Sigmoid colon (tissue), 6 donors: ENCODE measurements at regions not wholly inside any gene's neighbourhood (a gene's known extent, or its start where the extent isn't known, plus 50 kb on each side); places are given as distances from the start of the nearest gene placed in this dataset.

Source experiments
- DNase-seq: peaks from one replicate; pipeline ENCODE4 v3.0.0-alpha.2; 2019
- H3K27ac ChIP-seq, 4 donors: fragments of 200-600 bp; sonication (generic); one replicate each; pipeline ENCODE4 v1.5.1; 2016 to 2019; ENCODE audit warnings: mild to moderate bottlenecking in 1 of 4
- H3K27me3 ChIP-seq, 3 donors: fragments of 200-600 bp; sonication (generic); one replicate each; pipeline ENCODE4 v1.5.1; 2019; ENCODE audit warnings: mild to moderate bottlenecking in 1 of 3
- H3K36me3 ChIP-seq, 4 donors: fragments of 200-600 bp; sonication (generic); one replicate each; pipeline ENCODE4 v1.5.1; 2016 to 2019
- H3K4me1 ChIP-seq, 4 donors: fragments of 200-600 bp; sonication (generic); one replicate each; pipeline ENCODE4 v1.5.1; 2017 to 2019
- H3K4me3 ChIP-seq, 4 donors: fragments of 200-600 bp; sonication (generic); one replicate each; pipeline ENCODE4 v1.5.1; 2017 to 2019; ENCODE audit warnings: mild to moderate bottlenecking in 2 of 4, moderate library complexity in 1 of 4
- H3K9me3 ChIP-seq, 4 donors: fragments of 200-600 bp in 3 of 4; sonication (generic) in 3 of 4; one replicate each; pipeline versions ENCODE4 v1.5.1 to v1.6.1; 2013 to 2019
- EP300 ChIP-seq, 4 donors: sonication (generic); formaldehyde crosslinking; IDR thresholded peaks; one replicate each; pipeline ENCODE4 v1.6.1; 2017; ENCODE audit warnings: antibody characterized with exemption in 4 of 4
- POLR2A ChIP-seq, 2 donors: fragments of 450-650 bp; IDR thresholded peaks; one replicate each; pipeline ENCODE4 v1.6.1; 2016; ENCODE audit warnings: antibody characterized with exemption in 2 of 2, mild to moderate bottlenecking in 2 of 2, moderate library complexity in 2 of 2
- POLR2AphosphoS5 ChIP-seq, 4 donors: sonication (generic); formaldehyde crosslinking; IDR thresholded peaks; one replicate each; pipeline ENCODE4 v1.6.1; 2017; ENCODE audit warnings: antibody characterized with exemption in 4 of 4
- WGBS, 2 donors: extraction: QIAGEN DNeasy Blood & Tissue Kit; methylation state at CpG; one replicate each; pipeline ENCODE4 v1.1.7; 2013; 5-methylcytosine and 5-hydroxymethylcytosine counted together
- intact Hi-C: fragments of 100-400 bp; cut with DNase I; formaldehyde crosslinking; loops from one replicate; pipeline ENCODE4 v1.15.1; 2023
- TF ChIP-seq, protein P1 (sequence below), 4 experiments: fragments of 450-650 bp in 3 of 4; fragments of 200-600 bp in 1 of 4; IDR thresholded peaks; one replicate each; pipeline ENCODE4 v1.5.1; 2016 to 2019; ENCODE audit warnings: antibody characterized with exemption in 4 of 4, mild to moderate bottlenecking in 3 of 4, moderate library complexity in 2 of 4
- donor health status: healthy with polysubstance abuse.
- donor health status: healthy.

GRCh38 chr4:95742179-95742578 lies 97.7 kb upstream of the PDHA2 start:
- Histone ChIP-seq H3K4me3 (no peak overlapping the region), H3K36me3 (no peaks in the 10 kb centered on the region), H3K27me3 (no peaks in the 10 kb centered on the region), H3K4me1 (no peaks in the 10 kb centered on the region), H3K9me3 (no peaks in the 10 kb centered on the region), H3K27ac (no peak overlapping the region)
- 50 to 71% methylated on average over 1 of the region's 1 CpG for WGBS, 2 donors
- DNase-seq: no peak
- TF ChIP-seq EP300 (IDR thresholded peaks at IDR 0.05): no peak
- no peak for TF ChIP-seq POLR2AphosphoS5 (IDR thresholded peaks at IDR 0.05)
- intact Hi-C loops: no loop called here

- no peaks in the 10 kb centered on the region for H3K36me3 ChIP-seq
- H3K4me3 ChIP-seq: no peak overlapping the region
- intact Hi-C loops: no loop called here
- no peaks in the 10 kb centered on the region for H3K27me3 ChIP-seq
- TF ChIP-seq, protein P1, sequence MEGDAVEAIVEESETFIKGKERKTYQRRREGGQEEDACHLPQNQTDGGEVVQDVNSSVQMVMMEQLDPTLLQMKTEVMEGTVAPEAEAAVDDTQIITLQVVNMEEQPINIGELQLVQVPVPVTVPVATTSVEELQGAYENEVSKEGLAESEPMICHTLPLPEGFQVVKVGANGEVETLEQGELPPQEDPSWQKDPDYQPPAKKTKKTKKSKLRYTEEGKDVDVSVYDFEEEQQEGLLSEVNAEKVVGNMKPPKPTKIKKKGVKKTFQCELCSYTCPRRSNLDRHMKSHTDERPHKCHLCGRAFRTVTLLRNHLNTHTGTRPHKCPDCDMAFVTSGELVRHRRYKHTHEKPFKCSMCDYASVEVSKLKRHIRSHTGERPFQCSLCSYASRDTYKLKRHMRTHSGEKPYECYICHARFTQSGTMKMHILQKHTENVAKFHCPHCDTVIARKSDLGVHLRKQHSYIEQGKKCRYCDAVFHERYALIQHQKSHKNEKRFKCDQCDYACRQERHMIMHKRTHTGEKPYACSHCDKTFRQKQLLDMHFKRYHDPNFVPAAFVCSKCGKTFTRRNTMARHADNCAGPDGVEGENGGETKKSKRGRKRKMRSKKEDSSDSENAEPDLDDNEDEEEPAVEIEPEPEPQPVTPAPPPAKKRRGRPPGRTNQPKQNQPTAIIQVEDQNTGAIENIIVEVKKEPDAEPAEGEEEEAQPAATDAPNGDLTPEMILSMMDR (IDR thresholded peaks at IDR 0.05): no peak
- TF ChIP-seq POLR2AphosphoS5 (IDR thresholded peaks at IDR 0.05) (no peak), EP300 (IDR thresholded peaks at IDR 0.05) (no peak), POLR2A (IDR thresholded peaks at IDR 0.05) (no peak)
- no peaks in the 10 kb centered on the region for H3K9me3 ChIP-seq
- no peak overlapping the region for H3K27ac ChIP-seq
- DNase-seq: no peak
- peaks cover 0 to 5% (median 0%) of the 10 kb centered on the region in 4 donors for H3K4me1 ChIP-seq
Measured at GRCh38 chr4:95732061-95732460, 107.8 kb upstream of the PDHA2 start.

DNA sequence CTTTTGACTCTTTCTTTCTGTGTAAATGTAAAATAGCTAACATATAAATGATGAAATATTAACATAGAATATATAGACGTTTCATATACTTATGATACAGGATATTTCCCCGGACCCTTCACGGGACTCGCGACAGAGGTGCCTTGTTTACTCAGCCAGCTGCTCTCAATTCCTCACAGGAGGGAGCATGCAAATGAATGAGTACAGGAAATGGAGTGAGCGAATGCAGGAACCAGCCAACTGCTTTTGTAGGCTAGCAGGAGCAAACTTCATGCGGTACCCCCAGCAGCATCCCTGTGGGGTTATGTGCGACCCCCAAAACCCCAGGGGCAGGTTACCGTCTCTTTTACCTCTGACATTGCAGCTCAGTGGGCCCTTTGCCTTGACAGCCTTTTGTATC lies 110.3 kb upstream of the PDHA2 start:
- no peaks in the 10 kb centered on the region for H3K36me3 ChIP-seq
- H3K27me3 ChIP-seq: no peaks in the 10 kb centered on the region
- 62 to 77% methylated on average over 9 of the region's 9 CpGs for WGBS, 2 donors
- no peak for TF ChIP-seq POLR2AphosphoS5 (IDR thresholded peaks at IDR 0.05)
- no peak for TF ChIP-seq POLR2A (IDR thresholded peaks at IDR 0.05)
- TF ChIP-seq, protein P1 (IDR thresholded peaks at IDR 0.05): no peak
- no peak for TF ChIP-seq EP300 (IDR thresholded peaks at IDR 0.05)
- no peaks in the 10 kb centered on the region for H3K9me3 ChIP-seq
- no peak for DNase-seq
- no peak overlapping the region for H3K27ac ChIP-seq
- H3K4me3 ChIP-seq: no peak overlapping the region
- H3K4me1 ChIP-seq: peaks cover 0 to 5% (median 0%) of the 10 kb centered on the region in 4 donors
- intact Hi-C loops: no loop called here

DNA sequence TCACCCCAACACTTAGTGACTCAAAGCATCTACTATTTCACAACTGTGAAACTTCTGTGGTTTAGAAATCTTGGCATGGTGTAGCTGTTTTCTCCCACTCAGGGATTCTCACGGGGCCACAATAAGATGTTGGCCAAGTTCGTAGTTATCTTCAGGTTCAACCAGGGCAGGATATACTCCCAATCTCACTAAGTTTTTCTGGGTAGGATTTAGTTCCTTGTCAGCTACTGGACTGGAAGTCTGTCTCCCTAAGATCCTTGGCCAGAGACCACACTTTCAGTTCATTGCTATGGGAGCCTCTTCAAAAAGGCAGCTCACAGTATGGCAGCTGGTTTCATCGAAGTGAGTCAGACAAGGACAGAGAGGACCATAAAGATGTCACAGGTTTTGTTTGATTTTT lies 111.7 kb upstream of the PDHA2 start:
- peaks cover 0 to 5% (median 0%) of the 10 kb centered on the region in 4 donors for H3K4me1 ChIP-seq
- TF ChIP-seq EP300 (IDR thresholded peaks at IDR 0.05) (no peak), POLR2AphosphoS5 (IDR thresholded peaks at IDR 0.05) (no peak), POLR2A (IDR thresholded peaks at IDR 0.05) (no peak)
- TF ChIP-seq, protein P1 (IDR thresholded peaks at IDR 0.05): no peak
- peak; percentile 64 for DNase-seq
- H3K27ac ChIP-seq: no peak overlapping the region
- WGBS, 2 donors: 77 to 79% methylated on average over 3 of the region's 3 CpGs
- no peaks in the 10 kb centered on the region for H3K36me3 ChIP-seq
- H3K27me3 ChIP-seq: no peaks in the 10 kb centered on the region
- intact Hi-C loops: no loop called here
- H3K4me3 ChIP-seq: no peak overlapping the region
- no peaks in the 10 kb centered on the region for H3K9me3 ChIP-seq

DNA sequence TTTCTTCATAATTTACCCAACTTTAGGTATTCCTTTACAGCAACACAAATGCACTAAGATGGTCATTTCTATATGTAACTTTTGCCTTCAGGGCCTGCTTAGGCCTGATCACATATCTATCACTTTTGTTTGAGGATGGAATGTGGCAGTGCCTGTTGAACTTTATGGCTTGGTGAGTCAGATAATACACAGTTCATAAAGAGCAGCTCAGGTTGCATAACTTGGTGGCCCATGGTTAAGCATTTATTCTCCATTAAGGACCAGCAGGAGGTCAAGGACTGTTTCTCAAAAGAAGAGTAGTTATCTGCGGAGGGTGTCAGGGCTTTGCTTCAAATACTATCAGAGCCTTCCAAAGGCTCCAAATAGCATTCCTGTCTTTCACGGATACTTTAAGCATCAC lies 124.1 kb upstream of the PDHA2 start:
- H3K27me3 ChIP-seq: no peaks in the 10 kb centered on the region
- H3K4me1 ChIP-seq: no peaks in the 10 kb centered on the region
- intact Hi-C loops: no loop called here
- 86 to 94% methylated on average over 2 of the region's 2 CpGs for WGBS, 2 donors
- DNase-seq: no peak
- no peak overlapping the region for H3K27ac ChIP-seq
- no peak for TF ChIP-seq POLR2AphosphoS5 (IDR thresholded peaks at IDR 0.05)
- no peak for TF ChIP-seq EP300 (IDR thresholded peaks at IDR 0.05)
- no peak for TF ChIP-seq POLR2A (IDR thresholded peaks at IDR 0.05)
- TF ChIP-seq, protein P1 (IDR thresholded peaks at IDR 0.05): no peak
- H3K36me3 ChIP-seq: no peaks in the 10 kb centered on the region
- H3K4me3 ChIP-seq: no peak overlapping the region
- no peaks in the 10 kb centered on the region for H3K9me3 ChIP-seq
